HG02642 (cell line): ENCODE measurements at regions not wholly inside any gene's neighbourhood (a gene's known extent, or its start where the extent isn't known, plus 50 kb on each side); places are given as distances from the start of the nearest gene placed in this dataset.
"Not testable (repeated sequence)": the region's sequence is repeated elsewhere in the genome, so short reads cannot be mapped to it uniquely, and the experiment has no call there.

Source experiments
- ATAC-seq: cut with Tn5 transposase; IDR thresholded peaks from one replicate; pipeline ENCODE4 v1.9.1; 2021; ENCODE audit warnings: mild to moderate bottlenecking; ENCODE audit not compliant: unreplicated experiment, poor library complexity

GRCh38 chr10:113479346-113480080 lies 73.3 kb upstream of the HABP2 start:
- no peak for ATAC-seq

- no peak for ATAC-seq
These were observed 72.8 kb upstream of the HABP2 start for GRCh38 chr10:113480081-113480360.

DNA sequence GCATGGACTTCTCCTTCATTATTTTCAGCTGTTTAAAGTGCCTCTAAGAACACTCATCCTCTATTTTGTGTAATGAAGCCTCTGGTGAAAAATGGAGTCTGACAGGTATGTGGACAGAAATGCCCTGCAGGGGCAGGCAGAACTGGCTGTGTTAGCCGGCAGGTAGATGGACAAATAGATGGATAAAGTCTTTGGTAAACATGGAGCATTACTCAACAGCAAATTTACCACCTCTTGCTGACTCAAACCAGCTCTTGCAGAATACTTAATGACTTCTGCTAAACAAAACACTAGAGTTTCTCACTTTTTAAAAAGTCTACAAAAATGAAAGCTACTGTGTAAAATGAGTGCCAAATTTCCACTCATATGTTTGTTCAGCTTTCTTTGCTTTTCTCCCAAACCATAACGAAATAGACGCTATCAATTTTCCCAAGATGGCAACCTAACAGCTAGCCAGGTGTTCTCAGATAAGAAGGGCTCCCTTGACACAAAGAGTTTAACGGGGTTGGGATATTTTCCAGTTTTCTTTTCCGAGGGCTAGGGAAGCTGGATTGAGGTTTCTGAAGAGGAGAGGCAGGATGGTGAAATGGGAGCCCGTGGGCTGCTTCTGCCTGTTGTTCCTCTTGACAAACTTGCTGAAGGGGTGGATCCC lies 71.9 kb upstream of the HABP2 start:
- no peak for ATAC-seq

- ATAC-seq = no peak
These were observed 68.4 kb upstream of the HABP2 start for GRCh38 chr10:113484487-113484886.

GRCh38 chr10:113485736-113486135 lies 67.1 kb upstream of the HABP2 start:
- no peak for ATAC-seq

DNA sequence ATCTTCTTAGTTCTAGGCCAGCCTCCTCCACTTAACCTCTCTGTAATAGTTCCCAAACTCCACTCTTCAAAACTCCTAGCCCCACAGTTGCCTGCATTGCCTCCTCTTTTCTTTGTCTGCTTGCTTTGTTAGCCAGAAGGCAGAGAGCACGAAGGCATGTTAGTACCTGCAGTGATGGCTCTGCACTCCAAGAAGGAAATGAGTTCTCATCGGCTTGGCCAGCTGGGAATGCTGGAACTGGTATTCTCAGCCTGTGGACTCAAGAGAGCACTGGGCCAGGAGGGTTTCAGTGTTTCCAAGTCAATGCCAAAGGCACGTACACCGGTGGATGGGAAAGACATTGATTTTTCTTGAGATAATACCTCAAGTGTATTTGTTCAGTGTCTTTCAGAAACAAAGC lies 66.3 kb upstream of the HABP2 start:
- no peak for ATAC-seq

- ATAC-seq = no peak
These were observed 65.7 kb upstream of the HABP2 start for GRCh38 chr10:113487154-113487553.

DNA sequence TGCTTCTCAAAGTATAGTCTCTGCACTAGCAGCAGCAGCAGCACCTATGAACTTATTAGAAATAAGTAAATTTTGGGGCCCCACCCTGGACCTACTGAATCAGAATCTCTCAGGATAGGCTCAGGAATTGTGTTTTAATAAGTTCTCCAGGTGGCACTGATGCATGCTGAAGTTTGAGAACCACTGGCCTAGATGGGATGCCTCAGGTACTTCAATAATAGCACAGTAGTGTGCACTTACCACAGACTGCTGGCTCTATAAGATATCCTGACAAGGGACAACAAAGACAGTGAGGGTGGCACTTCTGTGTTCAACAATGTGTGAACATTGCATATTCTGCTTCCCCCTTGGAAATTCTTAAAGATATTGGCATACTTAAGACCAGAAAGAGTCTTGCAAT lies 64.7 kb upstream of the HABP2 start:
- no peak for ATAC-seq

DNA sequence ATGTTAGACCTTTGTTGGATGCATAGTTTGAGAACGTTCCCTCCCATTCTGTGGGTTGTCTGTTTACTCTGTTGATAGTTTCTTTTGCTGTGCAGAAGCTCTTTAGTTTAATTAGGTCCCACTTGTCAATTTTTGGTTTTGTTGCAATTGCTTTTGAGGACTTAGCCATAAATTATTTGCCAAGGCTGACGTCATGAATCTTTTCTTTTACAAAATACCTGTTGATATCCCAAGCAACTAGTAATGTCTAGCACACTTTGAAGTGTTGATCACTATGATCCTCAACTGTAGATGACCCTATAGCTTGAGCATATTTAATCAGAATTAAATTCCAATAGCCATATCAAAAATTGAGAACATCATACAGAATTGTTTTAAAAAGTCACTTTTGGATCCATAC lies 63.3 kb upstream of the HABP2 start:
- not testable (repeated sequence) for ATAC-seq

GRCh38 chr10:113491967-113492565 lies 60.8 kb upstream of the HABP2 start:
- ATAC-seq = no peak

DNA sequence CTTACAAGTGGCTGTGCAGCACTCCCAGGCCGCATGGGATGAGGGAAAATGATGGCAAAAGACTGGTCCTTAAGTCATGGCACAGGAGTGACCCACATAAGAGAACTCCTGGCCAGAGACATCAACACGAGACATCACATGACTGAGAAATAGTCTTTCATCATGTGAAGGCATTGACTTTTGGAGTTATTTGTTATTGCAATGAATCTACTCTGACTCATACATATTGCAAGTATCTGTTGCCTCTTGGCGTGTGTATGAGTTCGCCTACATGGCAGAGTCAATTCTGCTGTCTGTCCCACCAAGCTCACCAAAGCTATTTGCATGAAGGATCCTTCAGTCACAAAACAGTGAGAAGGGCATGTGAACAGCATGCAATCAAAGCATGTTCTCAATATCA lies 59.7 kb upstream of the HABP2 start:
- no peak for ATAC-seq

GRCh38 chr10:113493882-113494301 lies 59.0 kb upstream of the HABP2 start:
- no peak for ATAC-seq

DNA sequence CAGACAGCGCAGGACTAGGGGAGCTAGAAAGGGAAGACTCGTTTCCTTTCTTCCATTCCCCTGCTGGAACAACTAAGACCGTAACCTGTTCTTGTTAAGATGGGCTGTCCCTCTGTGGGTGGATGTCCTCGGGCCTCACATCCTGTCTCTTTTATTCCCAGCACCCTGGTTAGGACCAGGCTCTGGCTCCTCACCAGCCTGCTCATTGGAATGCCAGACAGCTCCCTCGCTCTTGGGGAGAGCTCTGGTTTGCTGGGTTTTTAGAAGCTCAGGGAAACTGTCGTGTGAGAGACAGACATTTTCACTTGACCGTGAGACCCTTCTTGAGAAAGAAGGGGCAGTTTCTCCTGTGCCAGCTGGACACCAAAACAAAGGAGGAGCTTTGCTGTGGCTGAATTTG lies 58.1 kb upstream of the HABP2 start:
- no peak for ATAC-seq

DNA sequence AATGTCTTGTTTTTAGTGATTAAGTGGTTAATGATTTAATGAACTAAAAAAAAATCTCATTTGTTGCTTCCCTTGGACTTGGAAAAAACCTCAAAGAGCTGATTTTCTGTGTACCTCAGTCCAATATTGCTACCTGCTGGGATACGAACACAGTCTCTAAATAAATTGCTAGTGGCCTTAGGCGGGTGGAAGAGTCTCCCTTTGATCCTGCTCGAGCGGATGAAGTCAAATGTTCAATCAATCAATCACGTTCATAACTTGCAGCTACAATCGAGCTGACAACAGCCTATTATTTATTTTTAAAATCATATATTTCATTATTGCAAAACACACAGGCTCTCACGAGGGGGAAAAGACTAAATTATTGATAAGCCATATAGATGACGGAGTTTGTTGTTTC lies 57.3 kb upstream of the HABP2 start:
- ATAC-seq = no peak

DNA sequence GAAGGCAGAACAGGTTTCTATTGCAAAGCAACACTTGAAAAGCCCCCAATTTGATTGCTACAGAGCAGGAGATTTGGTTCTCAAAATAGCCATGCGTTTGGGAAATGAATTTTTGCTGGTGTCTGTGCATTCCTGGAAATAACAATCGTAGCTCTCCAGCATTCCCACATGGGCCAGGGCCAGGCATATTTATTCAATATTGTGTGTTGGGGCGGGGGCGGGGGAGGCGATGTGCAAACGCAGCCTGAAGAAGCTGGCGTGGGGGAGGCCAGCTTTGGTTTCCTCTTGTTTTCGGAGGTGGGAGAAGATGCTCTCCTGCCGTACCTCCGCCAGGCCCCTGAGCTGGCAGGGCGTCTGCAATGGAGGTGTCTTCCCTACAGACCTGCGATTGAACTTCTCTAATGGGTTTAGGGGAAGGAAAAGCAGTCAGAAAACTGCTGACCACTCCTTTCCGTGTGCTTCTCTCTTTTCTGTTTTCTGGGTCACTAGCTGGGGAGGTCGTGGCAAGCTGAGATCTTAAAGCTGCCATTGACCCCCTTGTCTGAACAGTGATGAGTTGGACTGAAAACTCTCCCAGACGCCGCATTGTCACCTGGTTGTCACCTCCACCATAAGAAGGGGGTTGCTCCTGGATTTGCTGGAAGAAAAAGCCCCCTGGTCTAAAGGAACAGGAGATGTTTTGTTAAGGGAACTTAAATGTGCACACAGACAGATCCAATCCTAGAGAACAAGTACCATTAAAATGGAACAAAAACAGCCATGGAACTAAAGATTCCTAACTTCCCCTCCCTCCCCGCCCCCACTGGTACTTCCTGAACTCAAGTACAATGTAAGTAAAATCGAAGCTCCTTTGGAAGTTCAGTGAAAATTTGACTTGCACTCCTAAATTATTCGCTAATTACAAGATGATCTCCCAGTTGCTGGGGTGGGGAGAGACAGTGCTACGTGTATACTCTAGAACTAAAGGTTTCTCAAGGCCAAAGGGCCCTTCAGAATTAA lies 56.4 kb upstream of the HABP2 start:
- ATAC-seq = no peak

GRCh38 chr10:113497198-113497597 lies 55.7 kb upstream of the HABP2 start:
- no peak for ATAC-seq

DNA sequence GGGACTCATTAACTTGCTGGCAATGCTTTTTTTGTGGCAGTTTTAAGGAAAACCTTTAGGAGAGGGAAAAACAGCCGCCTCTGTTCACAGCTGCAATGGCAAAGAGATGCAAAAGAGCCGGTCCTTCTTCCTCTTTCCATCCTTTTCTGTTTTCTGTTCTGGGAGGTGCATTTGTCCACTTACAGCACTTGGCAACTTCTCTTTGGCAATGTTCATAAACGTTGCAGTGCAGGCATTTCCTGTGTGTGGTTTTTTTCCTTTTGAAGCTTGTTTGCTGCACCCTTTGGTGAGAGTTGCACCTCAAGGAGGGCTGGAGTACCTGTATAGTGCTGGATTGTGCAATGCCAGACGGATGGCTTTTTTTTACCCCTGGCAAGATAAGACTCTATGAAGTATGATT lies 53.9 kb upstream of the HABP2 start:
- ATAC-seq = no peak

- ATAC-seq = no peak
These were observed 53.0 kb upstream of the HABP2 start for GRCh38 chr10:113499806-113500205.

DNA sequence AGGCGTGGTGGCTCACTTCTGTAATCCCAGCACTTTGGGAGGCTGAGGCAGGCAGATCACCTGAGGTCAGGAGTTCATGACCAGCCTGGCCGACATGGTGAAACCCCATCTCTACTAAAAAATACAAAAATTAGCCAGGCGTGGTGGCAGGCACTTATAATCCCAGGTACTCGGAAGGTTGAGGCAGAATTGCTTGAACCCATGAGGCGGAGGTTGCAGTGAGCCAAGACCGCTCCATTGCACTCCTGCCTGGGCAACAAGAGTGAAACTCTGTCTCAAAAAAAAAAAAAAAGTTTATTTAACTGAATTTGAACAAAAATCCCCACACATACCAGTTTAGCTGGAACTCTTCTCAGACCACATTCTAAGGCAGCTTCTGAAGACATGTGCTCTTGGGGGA lies 51.8 kb upstream of the HABP2 start:
- not testable (repeated sequence) for ATAC-seq
